ENCODE measurements at regions not wholly inside any gene's neighbourhood (a gene's known extent, or its start where the extent isn't known, plus 50 kb on each side); places are given as distances from the start of the nearest gene placed in this dataset.

DNA sequence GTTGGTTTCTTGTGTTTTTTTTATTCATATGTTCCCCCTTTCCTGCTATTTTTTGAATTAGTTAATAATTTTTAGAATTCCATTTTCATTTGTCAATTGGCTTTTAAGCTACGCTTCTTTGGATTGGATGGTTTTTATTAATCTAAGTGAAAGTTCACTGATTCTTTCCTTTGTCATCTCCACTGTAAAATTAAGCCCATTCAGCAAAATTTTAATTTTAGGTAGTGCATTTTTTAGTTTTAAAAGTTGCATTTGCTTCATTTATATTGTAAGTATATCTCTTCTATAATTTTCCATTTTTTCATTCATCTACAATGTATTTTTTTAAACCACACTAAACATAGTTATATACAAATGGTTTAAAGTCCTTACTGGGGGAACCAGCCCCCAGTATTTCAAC, 417.3 kb upstream of the HTR2C start:
- ATAC-seq (no peak), DNase-seq (no peak)
- intact Hi-C loops (cut with micrococcal nuclease): no loop called here
- no peaks in the 10 kb centered on the region for H4K20me1 ChIP-seq (ENCODE audit: low read length)
- no peaks in the 10 kb centered on the region for H3F3A ChIP-seq (ENCODE audit: low read length, unreplicated experiment)
- no peaks in the 10 kb centered on the region for H3K36me3 ChIP-seq (ENCODE audit: low read depth, low read length)
- no peaks in the 10 kb centered on the region for H3K79me2 ChIP-seq (ENCODE audit: low read length)
- ChIA-PET CTCF (no interaction called here), POLR2A (ENCODE audit: unreplicated experiment) (no interaction called here)
- no peak overlapping the region for H2AFZ ChIP-seq (ENCODE audit: low read length)
- no TSS peak for BruUV-seq (replicated peaks)
- H3K9me3 ChIP-seq (ENCODE audit: low read length): 0 out of 2 replicates have a peak, but pooled peaks cover 4% of the 10 kb centered on the region
- TF ChIP-seq EZH2 (IDR thresholded peaks at IDR 0.05; ENCODE audit: low read length, unreplicated experiment) (no peak), EZH2phosphoT487 (IDR thresholded peaks at IDR 0.05; ENCODE audit: borderline replicate concordance, low read length) (no peak)
- TF ChIP-seq, protein P1, sequence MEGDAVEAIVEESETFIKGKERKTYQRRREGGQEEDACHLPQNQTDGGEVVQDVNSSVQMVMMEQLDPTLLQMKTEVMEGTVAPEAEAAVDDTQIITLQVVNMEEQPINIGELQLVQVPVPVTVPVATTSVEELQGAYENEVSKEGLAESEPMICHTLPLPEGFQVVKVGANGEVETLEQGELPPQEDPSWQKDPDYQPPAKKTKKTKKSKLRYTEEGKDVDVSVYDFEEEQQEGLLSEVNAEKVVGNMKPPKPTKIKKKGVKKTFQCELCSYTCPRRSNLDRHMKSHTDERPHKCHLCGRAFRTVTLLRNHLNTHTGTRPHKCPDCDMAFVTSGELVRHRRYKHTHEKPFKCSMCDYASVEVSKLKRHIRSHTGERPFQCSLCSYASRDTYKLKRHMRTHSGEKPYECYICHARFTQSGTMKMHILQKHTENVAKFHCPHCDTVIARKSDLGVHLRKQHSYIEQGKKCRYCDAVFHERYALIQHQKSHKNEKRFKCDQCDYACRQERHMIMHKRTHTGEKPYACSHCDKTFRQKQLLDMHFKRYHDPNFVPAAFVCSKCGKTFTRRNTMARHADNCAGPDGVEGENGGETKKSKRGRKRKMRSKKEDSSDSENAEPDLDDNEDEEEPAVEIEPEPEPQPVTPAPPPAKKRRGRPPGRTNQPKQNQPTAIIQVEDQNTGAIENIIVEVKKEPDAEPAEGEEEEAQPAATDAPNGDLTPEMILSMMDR (conservative IDR thresholded peaks at IDR 0.05; ENCODE audit: low read depth, low read length): no peak
- H3K4me2 ChIP-seq (ENCODE audit: low read length): no peak overlapping the region
- no peak overlapping the region for H3K4me3 ChIP-seq (ENCODE audit: low read length)
- H3K27me3 ChIP-seq (ENCODE audit: low read length): no peaks in the 10 kb centered on the region
- no peak overlapping the region for H3K9ac ChIP-seq (ENCODE audit: low read length)
- H3K9me2 ChIP-seq (replicated peaks; ENCODE audit: low read length): no peaks in the 10 kb centered on the region
- H3K4me1 ChIP-seq (ENCODE audit: insufficient read depth, low read length): no peaks in the 10 kb centered on the region
- no peak overlapping the region for H3K27ac ChIP-seq (ENCODE audit: low read length)

DNA sequence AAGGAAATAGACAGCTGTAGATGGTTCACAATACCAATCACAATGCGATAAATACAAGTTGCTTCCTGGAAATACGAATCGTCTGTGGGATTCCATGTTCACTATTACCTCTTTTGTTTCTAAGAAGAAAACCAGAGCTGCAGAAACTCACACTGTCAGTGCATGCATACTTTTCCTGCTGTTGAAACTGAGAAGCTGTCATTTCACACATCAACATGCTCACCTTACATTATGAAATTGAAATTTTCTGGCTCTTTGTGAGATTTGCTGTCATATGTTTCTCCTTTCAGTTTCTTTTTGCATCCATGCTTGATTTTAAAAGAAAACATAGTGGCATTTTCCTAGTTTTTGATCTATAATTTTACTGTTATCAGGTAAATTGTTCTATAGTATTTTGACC, 418.3 kb upstream of the HTR2C start:
- BruUV-seq (replicated peaks): no TSS peak
- H3K36me3 ChIP-seq (ENCODE audit: low read depth, low read length): no peaks in the 10 kb centered on the region
- no peaks in the 10 kb centered on the region for H3K27me3 ChIP-seq (ENCODE audit: low read length)
- H3K4me1 ChIP-seq (ENCODE audit: insufficient read depth, low read length): no peaks in the 10 kb centered on the region
- no peak overlapping the region for H3K9ac ChIP-seq (ENCODE audit: low read length)
- H3K79me2 ChIP-seq (ENCODE audit: low read length): no peaks in the 10 kb centered on the region
- POLR2A ChIA-PET (ENCODE audit: unreplicated experiment): no interaction called here
- 0 out of 2 replicates have a peak, but pooled peaks cover 4% of the 10 kb centered on the region for H3K9me3 ChIP-seq (ENCODE audit: low read length)
- no peaks in the 10 kb centered on the region for H4K20me1 ChIP-seq (ENCODE audit: low read length)
- no peaks in the 10 kb centered on the region for H3K9me2 ChIP-seq (replicated peaks; ENCODE audit: low read length)
- H3F3A ChIP-seq (ENCODE audit: low read length, unreplicated experiment): no peaks in the 10 kb centered on the region
- H3K4me3 ChIP-seq (ENCODE audit: low read length): no peak overlapping the region
- ATAC-seq: no peak
- CTCF ChIA-PET: no interaction called here
- H3K27ac ChIP-seq (ENCODE audit: low read length): no peak overlapping the region
- TF ChIP-seq EZH2phosphoT487 (IDR thresholded peaks at IDR 0.05; ENCODE audit: borderline replicate concordance, low read length) (no peak), EZH2 (IDR thresholded peaks at IDR 0.05; ENCODE audit: low read length, unreplicated experiment) (no peak)
- TF ChIP-seq, protein P1 (conservative IDR thresholded peaks at IDR 0.05; ENCODE audit: low read depth, low read length): no peak
- H2AFZ ChIP-seq (ENCODE audit: low read length): no peak overlapping the region
- intact Hi-C loops (cut with micrococcal nuclease): no loop called here
- no peak for DNase-seq
- no peak overlapping the region for H3K4me2 ChIP-seq (ENCODE audit: low read length)

DNA sequence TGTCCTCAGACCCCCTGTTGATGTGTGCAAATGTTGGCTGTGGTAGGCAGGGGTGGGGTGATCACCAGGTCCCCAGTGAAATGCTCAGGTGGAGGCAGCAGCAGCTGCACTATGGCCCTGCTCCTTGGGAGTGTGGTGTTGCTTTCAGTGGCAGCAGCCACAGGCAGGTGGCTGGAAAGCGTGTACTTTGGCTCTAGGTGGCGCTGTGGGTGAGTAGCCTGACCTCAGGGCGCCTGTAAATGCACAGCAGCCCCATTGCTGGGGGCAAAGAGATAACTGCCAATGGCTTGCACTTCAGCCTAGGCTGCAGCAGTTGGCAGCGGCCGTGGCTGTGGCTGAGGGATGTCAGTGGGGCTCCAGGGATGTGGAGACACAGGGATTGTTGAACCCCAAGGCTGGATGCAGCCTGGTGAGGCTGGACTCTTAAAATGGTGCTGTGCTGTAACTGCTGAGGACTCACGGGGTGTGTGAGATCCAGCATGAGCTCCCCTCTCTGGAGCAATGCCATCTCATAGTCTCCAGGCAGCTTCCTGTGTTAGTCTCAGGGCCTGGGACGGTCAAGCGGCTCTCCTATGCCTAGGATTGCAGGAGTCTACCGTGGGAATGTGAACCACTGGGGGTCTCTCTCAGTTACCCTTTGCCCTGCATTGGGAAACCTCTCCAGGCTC, 421.7 kb upstream of the HTR2C start:
- Histone ChIP-seq H4K20me1 (ENCODE audit: low read length) (no peaks in the 10 kb centered on the region), H3K9ac (ENCODE audit: low read length) (no peak overlapping the region), H3K4me1 (ENCODE audit: insufficient read depth, low read length) (no peaks in the 10 kb centered on the region), H3K27ac (ENCODE audit: low read length) (no peak overlapping the region), H3K27me3 (ENCODE audit: low read length) (no peaks in the 10 kb centered on the region), H2AFZ (ENCODE audit: low read length) (no peak overlapping the region), H3K79me2 (ENCODE audit: low read length) (no peaks in the 10 kb centered on the region), H3K4me2 (ENCODE audit: low read length) (no peak overlapping the region), H3K4me3 (ENCODE audit: low read length) (no peak overlapping the region), H3F3A (ENCODE audit: low read length, unreplicated experiment) (no peaks in the 10 kb centered on the region), H3K36me3 (ENCODE audit: low read depth, low read length) (no peaks in the 10 kb centered on the region), H3K9me2 (replicated peaks; ENCODE audit: low read length) (no peaks in the 10 kb centered on the region), H3K9me3 (ENCODE audit: low read length) (0 out of 2 replicates have a peak, but pooled peaks cover 4% of the 10 kb centered on the region)
- intact Hi-C loops (cut with micrococcal nuclease): no loop called here
- TF ChIP-seq EZH2phosphoT487 (IDR thresholded peaks at IDR 0.05; ENCODE audit: borderline replicate concordance, low read length) (no peak), EZH2 (IDR thresholded peaks at IDR 0.05; ENCODE audit: low read length, unreplicated experiment) (no peak)
- TF ChIP-seq, protein P1 (conservative IDR thresholded peaks at IDR 0.05; ENCODE audit: low read depth, low read length): peak; percentile 18; the same call in 1 of the 2 replicates
- no peak for ATAC-seq
- BruUV-seq (replicated peaks): no TSS peak
- POLR2A ChIA-PET (ENCODE audit: unreplicated experiment): no interaction called here
- DNase-seq: no peak
- CTCF ChIA-PET: interaction anchor here (0.5 kb wide), 1 partner anchor 797 kb away, joined by 3 read pairs; no protein-coding TSS in a partner anchor
